ENCODE measurements at regions not wholly inside any gene's neighbourhood (a gene's known extent, or its start where the extent isn't known, plus 50 kb on each side); places are given as distances from the start of the nearest gene placed in this dataset.

GRCh38 chr20:19012676-19013075, 199.1 kb downstream of the SCP2D1 start:
- no peak for TF ChIP-seq JUN (IDR thresholded peaks at IDR 0.05; ENCODE audit: low read depth, low read length)
- TF ChIP-seq EZH2 (IDR thresholded peaks at IDR 0.05; ENCODE audit: low read depth, low read length, severe bottlenecking), result no peak
- no peak for TF ChIP-seq TAF1 (IDR thresholded peaks at IDR 0.05; ENCODE audit: low read depth, low read length)
- no peak for TF ChIP-seq POLR2A (IDR thresholded peaks at IDR 0.05; ENCODE audit: control extremely low read depth in 1 of 2, low read depth in 2 of 2, low read length in 2 of 2)
- no peak for TF ChIP-seq USF2 (IDR thresholded peaks at IDR 0.05; ENCODE audit: low read length)
- no peak for TF ChIP-seq MAX (IDR thresholded peaks at IDR 0.05)

Measured in H1 (cell line).